Loucy (cell line): ENCODE measurements at regions not wholly inside any gene's neighbourhood (a gene's known extent, or its start where the extent isn't known, plus 50 kb on each side); places are given as distances from the start of the nearest gene placed in this dataset.

Experiments used
- EZH2phosphoT487 ChIP-seq: fragments of 200-600 bp; IDR thresholded peaks from 2 replicates; pipeline ENCODE4 v1.6.1; 2018; ENCODE audit warnings: antibody characterized with exemption, mild to moderate bottlenecking, moderate library complexity, borderline replicate concordance
- TF ChIP-seq, protein P1 (sequence below): fragments of 200-600 bp; sonication (generic); conservative IDR thresholded peaks from 2 replicates; pipeline ENCODE4 v1.5.1; 2014; ENCODE audit warnings: mild to moderate bottlenecking, antibody characterized with exemption, low read length

DNA sequence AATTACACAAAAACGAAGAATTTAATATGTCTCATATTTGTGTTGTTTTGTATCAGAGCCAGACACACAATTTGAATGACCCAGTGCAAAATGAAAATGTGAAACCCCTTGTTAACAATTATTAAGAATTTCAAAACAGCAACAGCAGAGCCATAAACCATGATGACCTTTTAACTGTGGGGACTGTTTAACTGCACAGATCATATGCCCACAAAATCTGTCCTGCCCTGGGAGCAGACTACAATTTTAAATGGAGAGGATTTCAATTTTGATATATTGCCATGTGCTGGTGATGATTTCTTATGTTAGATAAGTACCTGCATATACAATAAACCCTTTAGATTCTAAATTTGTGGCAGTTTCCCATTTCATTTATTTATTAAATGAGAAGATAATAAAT, 455.5 kb upstream of the MGAT4C start:
- TF ChIP-seq, protein P1, sequence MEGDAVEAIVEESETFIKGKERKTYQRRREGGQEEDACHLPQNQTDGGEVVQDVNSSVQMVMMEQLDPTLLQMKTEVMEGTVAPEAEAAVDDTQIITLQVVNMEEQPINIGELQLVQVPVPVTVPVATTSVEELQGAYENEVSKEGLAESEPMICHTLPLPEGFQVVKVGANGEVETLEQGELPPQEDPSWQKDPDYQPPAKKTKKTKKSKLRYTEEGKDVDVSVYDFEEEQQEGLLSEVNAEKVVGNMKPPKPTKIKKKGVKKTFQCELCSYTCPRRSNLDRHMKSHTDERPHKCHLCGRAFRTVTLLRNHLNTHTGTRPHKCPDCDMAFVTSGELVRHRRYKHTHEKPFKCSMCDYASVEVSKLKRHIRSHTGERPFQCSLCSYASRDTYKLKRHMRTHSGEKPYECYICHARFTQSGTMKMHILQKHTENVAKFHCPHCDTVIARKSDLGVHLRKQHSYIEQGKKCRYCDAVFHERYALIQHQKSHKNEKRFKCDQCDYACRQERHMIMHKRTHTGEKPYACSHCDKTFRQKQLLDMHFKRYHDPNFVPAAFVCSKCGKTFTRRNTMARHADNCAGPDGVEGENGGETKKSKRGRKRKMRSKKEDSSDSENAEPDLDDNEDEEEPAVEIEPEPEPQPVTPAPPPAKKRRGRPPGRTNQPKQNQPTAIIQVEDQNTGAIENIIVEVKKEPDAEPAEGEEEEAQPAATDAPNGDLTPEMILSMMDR = no peak
- TF ChIP-seq EZH2phosphoT487 = no peak
